A549 (cell line): ENCODE measurements at regions not wholly inside any gene's neighbourhood (a gene's known extent, or its start where the extent isn't known, plus 50 kb on each side); places are given as distances from the start of the nearest gene placed in this dataset.

ENCODE experiments used
- ATAC-seq, 2 experiments: fragments of 200-7000 bp in 1 of 2; fragments of >200 bp in 1 of 2; cut with Nextera tagmentation in 1 of 2; cut with Tn5 transposase in 1 of 2; 3 replicates each; pipeline versions ENCODE4 v1.8.0 to v1.9.1; 2018 to 2020; ENCODE audit warnings: mild to moderate bottlenecking in 1 of 2, moderate library complexity in 1 of 2
- CTCF ChIA-PET: fragments of 300-600 bp; sonication (Branson Sonifier 250); formaldehyde crosslinking; extraction: SDS; loops from one replicate; lab custom pipeline; 2021; ENCODE audit warnings: antibody characterized with exemption, inconsistent platforms; lab: Yijun Ruan, JAX
- POLR2A ChIA-PET: fragments of 350-600 bp; formaldehyde crosslinking; extraction: SDS; loops from one replicate; lab custom pipeline; 2021; ENCODE audit warnings: antibody characterized with exemption, inconsistent platforms; lab: Yijun Ruan, JAX
- DNase-seq, 2 experiments: peaks; one replicate each; pipeline versions ENCODE4 v3.0.0 to v3.0.0-alpha.2; 2011 to 2016; ENCODE audit warnings: low read depth in 1 of 2, low spot score in 1 of 2
- FAIRE-seq: peaks from 2 replicates; lab custom pipeline; 2011; peaks lifted over from hg19 to GRCh38; lab: Jason Lieb, UNC
- H3K27ac ChIP-seq, 2 experiments: fragments of >200 bp; sonication (Bioruptor Twin); formaldehyde crosslinking; 3 replicates each; pipeline ENCODE4 v1.5.1; 2016 to 2017
- H3K4me1 ChIP-seq: fragments of >200 bp; sonication (Bioruptor Twin); formaldehyde crosslinking; 3 replicates; pipeline ENCODE4 v1.6.1; 2016
- H3K4me2 ChIP-seq: fragments of >200 bp; sonication (Bioruptor Twin); formaldehyde crosslinking; 3 replicates; pipeline ENCODE4 v1.6.1; 2016
- H3K4me3 ChIP-seq: fragments of >200 bp; sonication (Bioruptor Twin); formaldehyde crosslinking; 3 replicates; pipeline ENCODE4 v1.5.1; 2016
- H3K9me3 ChIP-seq: fragments of >200 bp; sonication (Bioruptor Twin); formaldehyde crosslinking; 3 replicates; pipeline ENCODE4 v1.6.1; 2016
- BHLHE40 ChIP-seq: IDR thresholded peaks from 2 replicates; pipeline ENCODE4 v1.6.1; 2012; ENCODE audit warnings: low read depth, low read length, inconsistent platforms
- CEBPB ChIP-seq, 2 experiments: fragments of >200 bp in 1 of 2; sonication (Bioruptor Twin) in 1 of 2; formaldehyde crosslinking in 1 of 2; IDR thresholded peaks; 2 replicates each; pipeline ENCODE4 v1.6.1; 2012 to 2016
- CHD4 ChIP-seq: fragments of 200-600 bp; sonication (generic); IDR thresholded peaks from 2 replicates; pipeline ENCODE4 v1.6.1; 2016; ENCODE audit warnings: antibody characterized with exemption, mild to moderate bottlenecking, borderline replicate concordance
- HDAC2 ChIP-seq: fragments of 200-600 bp; sonication (generic); IDR thresholded peaks from 2 replicates; pipeline ENCODE4 v1.6.1; 2016
- KDM5A ChIP-seq: fragments of 200-600 bp; sonication (generic); IDR thresholded peaks from 2 replicates; pipeline ENCODE4 v1.6.1; 2016; ENCODE audit warnings: antibody characterized with exemption, mild to moderate bottlenecking
- NR3C1 ChIP-seq: fragments of >200 bp; sonication (Bioruptor Twin); formaldehyde crosslinking; IDR thresholded peaks from 3 replicates; pipeline ENCODE4 v1.6.1; 2017
- ZC3H11A ChIP-seq: fragments of 450-650 bp; IDR thresholded peaks from 2 replicates; pipeline ENCODE4 v1.6.1; 2014; ENCODE audit warnings: antibody characterized with exemption, mild to moderate bottlenecking
- ZSCAN20 ChIP-seq: fragments of 250-450 bp; sonication (Bioruptor Pico); IDR thresholded peaks from 2 replicates; pipeline ENCODE4 v1.8.0; 2022; ENCODE audit warnings: mild to moderate bottlenecking, moderate library complexity
- WGBS: methylation state at CpG from one replicate; pipeline ENCODE4 v1.1.6; 2017; ENCODE audit errors: missing lambda C conversion rate; 5-methylcytosine and 5-hydroxymethylcytosine counted together
- TF ChIP-seq, protein P1 (sequence below): IDR thresholded peaks from 2 replicates; pipeline ENCODE4 v1.6.1; 2012
- TF ChIP-seq, protein P2 (sequence below): fragments of 450-650 bp; IDR thresholded peaks from 2 replicates; pipeline ENCODE4 v1.6.1; 2014; ENCODE audit warnings: antibody characterized with exemption
- TF ChIP-seq, protein P3 (sequence below): fragments of 150-350 bp; IDR thresholded peaks from 2 replicates; pipeline ENCODE4 v1.6.1; 2014; ENCODE audit warnings: low read depth, mild to moderate bottlenecking, low read length
- TF ChIP-seq, protein P4 (sequence below): IDR thresholded peaks from 2 replicates; pipeline ENCODE4 v1.6.1; 2012
- TF ChIP-seq, protein P5 (sequence below): fragments of 200-600 bp; sonication (generic); IDR thresholded peaks from 2 replicates; pipeline ENCODE4 v1.6.1; 2016; ENCODE audit warnings: antibody characterized with exemption, mild to moderate bottlenecking, moderate library complexity

DNA sequence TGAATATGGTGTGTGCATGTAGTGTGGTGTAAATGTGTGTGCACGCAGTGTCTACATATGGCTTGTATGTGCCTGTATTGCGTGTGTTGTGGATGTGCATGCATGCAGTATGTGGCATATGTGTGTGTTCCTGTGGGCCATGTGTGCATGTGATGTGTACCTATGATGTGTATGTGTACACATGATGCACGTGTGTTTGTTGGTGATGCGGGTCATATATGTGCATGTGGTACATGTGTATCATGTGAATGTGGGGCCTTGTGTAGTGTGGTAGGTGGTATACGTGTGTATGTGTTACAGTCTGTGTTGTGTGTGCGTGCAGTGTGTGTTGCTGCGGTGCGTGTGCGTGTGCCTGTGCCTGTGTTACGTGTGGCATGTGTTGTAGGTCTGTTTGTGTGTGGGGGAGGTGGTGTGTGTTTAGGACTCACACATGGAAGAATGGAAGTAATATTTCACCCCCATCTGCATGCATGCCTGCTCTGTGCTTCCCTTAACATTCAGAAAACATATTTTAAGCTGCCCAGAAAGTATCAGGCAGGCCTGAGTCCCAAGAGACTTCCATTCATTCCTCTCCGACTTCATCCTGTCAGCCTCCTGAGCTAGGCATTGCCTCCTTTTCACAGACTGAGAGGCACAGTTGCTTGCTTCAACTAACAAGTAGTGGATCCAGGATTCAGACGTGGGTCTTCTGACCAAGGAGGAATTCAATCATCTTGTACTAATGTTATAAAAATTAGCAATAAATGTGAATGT is 55.4 kb upstream of the RUFY1 start:
- Histone ChIP-seq H3K27ac (no peak overlapping the region), H3K9me3 (peaks cover 13% of the 10 kb centered on the region; the same call in 2 of the 3 replicates), H3K4me3 (no peak overlapping the region), H3K4me2 (no peak overlapping the region), H3K4me1 (no peaks in the 10 kb centered on the region)
- WGBS: 56% methylated on average over 12 of the region's 12 CpGs
- FAIRE-seq: no peak
- ATAC-seq: no peak; a peak in 1 of 6 replicates
- no peak for DNase-seq
- ChIA-PET POLR2A (no interaction called here), CTCF (interaction anchor here (0.6 to 1.9 kb wide), 3 partner anchors 870 to 1260 kb away, joined by 3 to 8 read pairs (median 4); no protein-coding TSS in a partner anchor)
- TF ChIP-seq, protein P1, sequence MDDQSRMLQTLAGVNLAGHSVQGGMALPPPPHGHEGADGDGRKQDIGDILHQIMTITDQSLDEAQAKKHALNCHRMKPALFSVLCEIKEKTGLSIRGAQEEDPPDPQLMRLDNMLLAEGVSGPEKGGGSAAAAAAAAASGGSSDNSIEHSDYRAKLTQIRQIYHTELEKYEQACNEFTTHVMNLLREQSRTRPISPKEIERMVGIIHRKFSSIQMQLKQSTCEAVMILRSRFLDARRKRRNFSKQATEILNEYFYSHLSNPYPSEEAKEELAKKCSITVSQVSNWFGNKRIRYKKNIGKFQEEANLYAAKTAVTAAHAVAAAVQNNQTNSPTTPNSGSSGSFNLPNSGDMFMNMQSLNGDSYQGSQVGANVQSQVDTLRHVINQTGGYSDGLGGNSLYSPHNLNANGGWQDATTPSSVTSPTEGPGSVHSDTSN: no peak
- TF ChIP-seq NR3C1 (no peak), ZSCAN20 (no peak), HDAC2 (no peak)

DNA sequence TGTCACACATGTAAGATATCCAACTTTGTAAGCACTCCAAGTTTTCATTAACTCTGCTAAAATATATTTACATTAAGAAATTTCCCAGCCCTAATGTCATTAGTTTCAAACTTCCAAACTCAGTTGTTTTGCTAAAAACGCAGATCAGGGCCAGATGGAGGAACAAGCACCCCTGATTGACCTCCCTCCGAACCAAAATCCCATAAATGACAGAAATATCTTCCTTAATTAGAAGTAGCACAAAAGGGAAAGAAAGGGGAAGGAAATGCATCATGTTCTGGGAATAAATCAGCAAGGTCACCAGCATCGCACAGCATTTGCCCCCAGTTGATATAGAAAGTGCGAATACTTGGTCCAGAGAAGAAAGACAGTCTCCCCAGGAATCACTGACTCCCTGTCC is 61.4 kb upstream of the RUFY1 start:
- Histone ChIP-seq H3K9me3 (peaks cover 17% of the 10 kb centered on the region), H3K4me1 (no peaks in the 10 kb centered on the region), H3K4me3 (no peak overlapping the region), H3K27ac (no peak overlapping the region), H3K4me2 (no peak overlapping the region)
- ChIA-PET POLR2A (no interaction called here), CTCF (no interaction called here)
- FAIRE-seq (no peak), ATAC-seq (no peak), DNase-seq (no peak)
- WGBS: 14% methylated on average over 4 of the region's 4 CpGs
- TF ChIP-seq, protein P2, sequence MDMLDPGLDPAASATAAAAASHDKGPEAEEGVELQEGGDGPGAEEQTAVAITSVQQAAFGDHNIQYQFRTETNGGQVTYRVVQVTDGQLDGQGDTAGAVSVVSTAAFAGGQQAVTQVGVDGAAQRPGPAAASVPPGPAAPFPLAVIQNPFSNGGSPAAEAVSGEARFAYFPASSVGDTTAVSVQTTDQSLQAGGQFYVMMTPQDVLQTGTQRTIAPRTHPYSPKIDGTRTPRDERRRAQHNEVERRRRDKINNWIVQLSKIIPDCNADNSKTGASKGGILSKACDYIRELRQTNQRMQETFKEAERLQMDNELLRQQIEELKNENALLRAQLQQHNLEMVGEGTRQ: no peak
- no peak for TF ChIP-seq CHD4

DNA sequence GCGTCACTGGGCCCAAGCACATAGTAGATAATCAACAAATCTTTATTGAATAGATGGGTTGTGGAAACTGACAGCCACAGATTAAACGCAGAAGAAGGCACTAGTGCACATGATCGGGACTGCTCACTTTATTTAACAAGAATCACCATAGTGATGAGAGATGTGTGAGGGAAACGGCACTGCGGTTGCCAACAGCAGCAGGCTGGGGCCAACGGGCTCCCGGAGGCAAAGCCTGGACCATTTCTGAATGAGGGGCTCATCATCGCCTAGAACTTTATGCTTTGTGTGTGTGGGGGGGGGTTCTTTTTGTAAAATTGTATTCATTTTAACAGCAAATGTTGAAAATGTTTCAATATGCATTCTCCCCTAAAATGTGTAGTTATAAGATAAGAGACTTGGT is 61.9 kb upstream of the RUFY1 start:
- Histone ChIP-seq H3K4me1 (no peaks in the 10 kb centered on the region), H3K27ac (no peak overlapping the region), H3K9me3 (peaks cover 17% of the 10 kb centered on the region), H3K4me2 (no peak overlapping the region), H3K4me3 (no peak overlapping the region)
- CTCF ChIA-PET: no interaction called here
- FAIRE-seq (no peak), DNase-seq (no peak), ATAC-seq (no peak)
- POLR2A ChIA-PET: no interaction called here
- WGBS: 57% methylated on average over 8 of the region's 8 CpGs
- TF ChIP-seq, protein P3, sequence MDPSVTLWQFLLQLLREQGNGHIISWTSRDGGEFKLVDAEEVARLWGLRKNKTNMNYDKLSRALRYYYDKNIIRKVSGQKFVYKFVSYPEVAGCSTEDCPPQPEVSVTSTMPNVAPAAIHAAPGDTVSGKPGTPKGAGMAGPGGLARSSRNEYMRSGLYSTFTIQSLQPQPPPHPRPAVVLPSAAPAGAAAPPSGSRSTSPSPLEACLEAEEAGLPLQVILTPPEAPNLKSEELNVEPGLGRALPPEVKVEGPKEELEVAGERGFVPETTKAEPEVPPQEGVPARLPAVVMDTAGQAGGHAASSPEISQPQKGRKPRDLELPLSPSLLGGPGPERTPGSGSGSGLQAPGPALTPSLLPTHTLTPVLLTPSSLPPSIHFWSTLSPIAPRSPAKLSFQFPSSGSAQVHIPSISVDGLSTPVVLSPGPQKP: no peak
- TF ChIP-seq, all 56 proteins: peak for 0

DNA sequence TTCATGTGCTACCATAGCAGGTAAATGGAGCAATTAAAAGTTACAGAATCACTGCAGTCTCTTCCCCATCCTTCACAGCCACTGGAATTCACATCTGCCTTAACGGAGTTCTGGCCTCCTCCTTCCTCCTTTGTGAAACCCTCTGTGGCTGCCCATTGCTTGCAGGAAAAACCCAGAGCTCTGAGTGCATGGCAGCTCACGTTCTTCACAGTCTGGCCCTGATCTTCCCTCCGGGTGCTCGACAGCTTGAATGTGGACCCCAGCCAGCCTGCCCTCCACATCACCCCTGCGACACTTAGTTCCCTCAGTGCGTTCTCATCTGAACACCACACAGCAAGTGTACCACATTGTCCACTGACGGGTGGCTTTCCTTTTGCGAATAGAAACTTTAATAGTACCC is 63.2 kb upstream of the RUFY1 start:
- ChIA-PET POLR2A (no interaction called here), CTCF (no interaction called here)
- Histone ChIP-seq H3K9me3 (peaks cover 12% of the 10 kb centered on the region), H3K4me2 (no peak overlapping the region), H3K27ac (no peak overlapping the region), H3K4me1 (no peaks in the 10 kb centered on the region), H3K4me3 (no peak overlapping the region)
- no peak for FAIRE-seq
- WGBS: 37% methylated on average over 8 of the region's 8 CpGs
- no peak for ATAC-seq
- TF ChIP-seq, protein P1: no peak
- TF ChIP-seq ZSCAN20: no peak
- TF ChIP-seq, protein P4, sequence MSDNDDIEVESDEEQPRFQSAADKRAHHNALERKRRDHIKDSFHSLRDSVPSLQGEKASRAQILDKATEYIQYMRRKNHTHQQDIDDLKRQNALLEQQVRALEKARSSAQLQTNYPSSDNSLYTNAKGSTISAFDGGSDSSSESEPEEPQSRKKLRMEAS: no peak
- TF ChIP-seq, protein P5, sequence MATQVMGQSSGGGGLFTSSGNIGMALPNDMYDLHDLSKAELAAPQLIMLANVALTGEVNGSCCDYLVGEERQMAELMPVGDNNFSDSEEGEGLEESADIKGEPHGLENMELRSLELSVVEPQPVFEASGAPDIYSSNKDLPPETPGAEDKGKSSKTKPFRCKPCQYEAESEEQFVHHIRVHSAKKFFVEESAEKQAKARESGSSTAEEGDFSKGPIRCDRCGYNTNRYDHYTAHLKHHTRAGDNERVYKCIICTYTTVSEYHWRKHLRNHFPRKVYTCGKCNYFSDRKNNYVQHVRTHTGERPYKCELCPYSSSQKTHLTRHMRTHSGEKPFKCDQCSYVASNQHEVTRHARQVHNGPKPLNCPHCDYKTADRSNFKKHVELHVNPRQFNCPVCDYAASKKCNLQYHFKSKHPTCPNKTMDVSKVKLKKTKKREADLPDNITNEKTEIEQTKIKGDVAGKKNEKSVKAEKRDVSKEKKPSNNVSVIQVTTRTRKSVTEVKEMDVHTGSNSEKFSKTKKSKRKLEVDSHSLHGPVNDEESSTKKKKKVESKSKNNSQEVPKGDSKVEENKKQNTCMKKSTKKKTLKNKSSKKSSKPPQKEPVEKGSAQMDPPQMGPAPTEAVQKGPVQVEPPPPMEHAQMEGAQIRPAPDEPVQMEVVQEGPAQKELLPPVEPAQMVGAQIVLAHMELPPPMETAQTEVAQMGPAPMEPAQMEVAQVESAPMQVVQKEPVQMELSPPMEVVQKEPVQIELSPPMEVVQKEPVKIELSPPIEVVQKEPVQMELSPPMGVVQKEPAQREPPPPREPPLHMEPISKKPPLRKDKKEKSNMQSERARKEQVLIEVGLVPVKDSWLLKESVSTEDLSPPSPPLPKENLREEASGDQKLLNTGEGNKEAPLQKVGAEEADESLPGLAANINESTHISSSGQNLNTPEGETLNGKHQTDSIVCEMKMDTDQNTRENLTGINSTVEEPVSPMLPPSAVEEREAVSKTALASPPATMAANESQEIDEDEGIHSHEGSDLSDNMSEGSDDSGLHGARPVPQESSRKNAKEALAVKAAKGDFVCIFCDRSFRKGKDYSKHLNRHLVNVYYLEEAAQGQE: no peak
- TF ChIP-seq CEBPB (IDR thresholded peaks at IDR 0.05): no peak
- TF ChIP-seq KDM5A: no peak
- TF ChIP-seq BHLHE40: no peak
- TF ChIP-seq ZC3H11A: no peak
- DNase-seq: no peak
